HG02798 (cell line): ENCODE measurements at regions not wholly inside any gene's neighbourhood (a gene's known extent, or its start where the extent isn't known, plus 50 kb on each side); places are given as distances from the start of the nearest gene placed in this dataset.
"Not testable (repeated sequence)": the region's sequence is repeated elsewhere in the genome, so short reads cannot be mapped to it uniquely, and the experiment has no call there.

ENCODE experiments used
- ATAC-seq: cut with Tn5 transposase; IDR thresholded peaks from one replicate; pipeline ENCODE4 v1.9.1; 2021; ENCODE audit warnings: mild to moderate bottlenecking; ENCODE audit not compliant: unreplicated experiment, poor library complexity

- no peak for ATAC-seq
Observed at GRCh38 chr4:181108237-181108636, 1135.0 kb upstream of the TENM3 start.

- ATAC-seq = no peak
Observed at GRCh38 chr4:181119186-181119585, 1124.0 kb upstream of the TENM3 start.

- ATAC-seq = no peak
Observed at GRCh38 chr4:181121733-181122132, 1121.5 kb upstream of the TENM3 start.

- ATAC-seq = no peak
Observed at GRCh38 chr4:181127171-181127570, 1116.0 kb upstream of the TENM3 start.

- ATAC-seq = not testable (repeated sequence)
Observed at GRCh38 chr4:181130317-181130716, 1112.9 kb upstream of the TENM3 start.

- ATAC-seq = no peak
Observed at GRCh38 chr4:181137351-181137750, 1105.9 kb upstream of the TENM3 start.

- no peak for ATAC-seq
Observed at GRCh38 chr4:181138116-181138515, 1105.1 kb upstream of the TENM3 start.

- no peak for ATAC-seq
Observed at GRCh38 chr4:181140037-181140603, 1103.1 kb upstream of the TENM3 start.

- ATAC-seq = peak; percentile 88
Observed at GRCh38 chr4:181143250-181143854, 1099.8 kb upstream of the TENM3 start.

- ATAC-seq = no peak
Observed at GRCh38 chr4:181146051-181146450, 1097.2 kb upstream of the TENM3 start.

- no peak for ATAC-seq
Observed at GRCh38 chr4:181147416-181147951, 1095.7 kb upstream of the TENM3 start.

- ATAC-seq = no peak
Observed at GRCh38 chr4:181148470-181148869, 1094.7 kb upstream of the TENM3 start.

GRCh38 chr4:181150191-181150590 lies 1093.0 kb upstream of the TENM3 start:
- ATAC-seq = no peak

GRCh38 chr4:181151856-181152255 lies 1091.3 kb upstream of the TENM3 start:
- ATAC-seq = no peak

GRCh38 chr4:181157647-181158046 lies 1085.6 kb upstream of the TENM3 start:
- ATAC-seq = no peak

GRCh38 chr4:181158971-181159370 lies 1084.2 kb upstream of the TENM3 start:
- no peak for ATAC-seq

- ATAC-seq = no peak
Observed at GRCh38 chr4:181161669-181162068, 1081.5 kb upstream of the TENM3 start.

- no peak for ATAC-seq
Observed at GRCh38 chr4:181162266-181162665, 1080.9 kb upstream of the TENM3 start.

- ATAC-seq = no peak
Observed at GRCh38 chr4:181162676-181163075, 1080.5 kb upstream of the TENM3 start.

- no peak for ATAC-seq
Observed at GRCh38 chr4:181166742-181167399, 1076.3 kb upstream of the TENM3 start.

GRCh38 chr4:181168011-181168805 lies 1075.0 kb upstream of the TENM3 start:
- ATAC-seq = no peak
